ENCODE measurements at regions not wholly inside any gene's neighbourhood (a gene's known extent, or its start where the extent isn't known, plus 50 kb on each side); places are given as distances from the start of the nearest gene placed in this dataset.

DNA sequence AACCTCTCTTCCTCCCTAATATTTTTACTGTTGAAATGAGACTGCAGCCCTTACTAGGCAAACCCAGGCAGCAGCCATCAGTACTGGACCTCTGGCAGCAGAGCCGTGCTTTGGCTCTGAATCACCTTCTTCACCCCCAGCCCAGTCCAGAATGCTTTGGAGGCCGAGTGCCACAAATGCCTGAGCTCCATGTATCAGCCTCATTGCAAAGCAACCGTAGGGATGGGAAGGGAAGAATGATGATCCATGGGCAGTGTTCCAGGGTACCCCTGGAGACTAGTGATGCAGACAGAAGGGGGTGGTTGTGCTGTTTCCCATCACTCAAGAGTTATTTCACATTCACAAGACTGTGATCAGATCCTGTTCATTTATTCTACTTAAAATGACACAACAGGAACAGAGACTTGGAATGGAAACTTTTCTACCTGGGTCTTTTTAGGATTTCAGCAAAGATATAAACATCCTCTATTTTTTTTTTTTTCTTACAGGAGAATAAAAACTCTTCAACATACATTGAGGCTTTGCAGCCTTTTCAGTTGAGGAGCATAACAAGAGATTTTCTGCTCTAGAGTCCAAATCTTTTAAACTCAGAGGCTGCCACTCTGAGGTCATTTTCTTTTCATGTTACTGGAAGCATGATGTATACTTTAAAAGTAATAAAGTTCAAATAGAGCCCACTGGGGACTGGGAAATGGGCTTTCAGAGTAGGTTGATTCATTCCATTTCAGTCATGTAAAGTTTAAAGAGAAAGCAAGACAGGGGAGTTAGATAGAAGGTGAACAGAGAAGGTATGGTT, 138.3 kb downstream of the KCNJ2 start:
- no peak for TF ChIP-seq POLR2AphosphoS5 (IDR thresholded peaks at IDR 0.05; ENCODE audit: borderline replicate concordance, low read depth, low read length)
- no peak for TF ChIP-seq EZH2 (IDR thresholded peaks at IDR 0.05)
